HG03565 (cell line): ENCODE measurements at regions not wholly inside any gene's neighbourhood (a gene's known extent, or its start where the extent isn't known, plus 50 kb on each side); places are given as distances from the start of the nearest gene placed in this dataset.
"Not testable (repeated sequence)": the region's sequence is repeated elsewhere in the genome, so short reads cannot be mapped to it uniquely, and the experiment has no call there.

Experiments
- ATAC-seq: cut with Tn5 transposase; IDR thresholded peaks from one replicate; pipeline ENCODE4 v1.9.1; 2021; ENCODE audit warnings: mild to moderate bottlenecking, moderate library complexity; ENCODE audit not compliant: unreplicated experiment

- no peak for ATAC-seq
Observed at GRCh38 chr11:110347660-110348059, 51.2 kb upstream of the RDX start.

GRCh38 chr11:110349138-110349996 lies 53.0 kb upstream of the RDX start:
- peak; percentile 79 for ATAC-seq

- not testable (repeated sequence) for ATAC-seq
Observed at GRCh38 chr11:110349997-110350383, 53.6 kb upstream of the RDX start.

DNA sequence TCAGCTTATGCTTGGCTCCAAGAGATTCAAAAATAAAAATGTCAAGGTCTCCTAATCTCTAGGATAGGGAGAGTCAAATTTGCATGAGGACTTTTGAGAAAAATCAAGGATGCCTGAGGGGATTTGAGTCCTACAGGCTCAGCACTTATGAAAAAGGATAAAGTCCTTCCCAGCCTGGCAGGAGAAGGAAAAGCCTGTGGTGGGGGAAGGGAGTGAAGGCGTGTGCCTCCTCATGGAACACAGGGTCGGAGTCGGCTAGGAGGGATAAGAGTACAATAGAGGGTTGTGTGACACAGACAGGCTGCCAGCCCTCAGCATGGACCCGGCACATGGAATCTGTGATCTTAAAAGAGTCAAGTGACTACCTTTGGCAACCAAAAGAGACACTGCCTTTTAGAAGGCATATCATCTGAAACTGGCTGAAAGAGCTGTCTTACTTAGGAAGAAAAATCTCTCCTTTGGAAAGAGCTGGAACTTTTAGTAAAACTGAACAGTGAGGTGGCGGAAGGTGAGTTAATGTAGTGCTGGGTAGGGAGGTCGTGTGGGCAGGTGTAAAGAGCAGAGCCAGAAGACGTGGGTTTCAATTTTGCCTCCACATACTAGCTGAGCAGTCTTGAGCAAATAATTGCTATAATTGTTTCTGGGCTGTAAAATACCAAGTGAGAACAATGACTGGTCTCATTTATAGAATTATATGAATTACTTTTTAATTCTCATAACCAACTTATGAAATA lies 58.8 kb upstream of the RDX start:
- ATAC-seq: no peak

DNA sequence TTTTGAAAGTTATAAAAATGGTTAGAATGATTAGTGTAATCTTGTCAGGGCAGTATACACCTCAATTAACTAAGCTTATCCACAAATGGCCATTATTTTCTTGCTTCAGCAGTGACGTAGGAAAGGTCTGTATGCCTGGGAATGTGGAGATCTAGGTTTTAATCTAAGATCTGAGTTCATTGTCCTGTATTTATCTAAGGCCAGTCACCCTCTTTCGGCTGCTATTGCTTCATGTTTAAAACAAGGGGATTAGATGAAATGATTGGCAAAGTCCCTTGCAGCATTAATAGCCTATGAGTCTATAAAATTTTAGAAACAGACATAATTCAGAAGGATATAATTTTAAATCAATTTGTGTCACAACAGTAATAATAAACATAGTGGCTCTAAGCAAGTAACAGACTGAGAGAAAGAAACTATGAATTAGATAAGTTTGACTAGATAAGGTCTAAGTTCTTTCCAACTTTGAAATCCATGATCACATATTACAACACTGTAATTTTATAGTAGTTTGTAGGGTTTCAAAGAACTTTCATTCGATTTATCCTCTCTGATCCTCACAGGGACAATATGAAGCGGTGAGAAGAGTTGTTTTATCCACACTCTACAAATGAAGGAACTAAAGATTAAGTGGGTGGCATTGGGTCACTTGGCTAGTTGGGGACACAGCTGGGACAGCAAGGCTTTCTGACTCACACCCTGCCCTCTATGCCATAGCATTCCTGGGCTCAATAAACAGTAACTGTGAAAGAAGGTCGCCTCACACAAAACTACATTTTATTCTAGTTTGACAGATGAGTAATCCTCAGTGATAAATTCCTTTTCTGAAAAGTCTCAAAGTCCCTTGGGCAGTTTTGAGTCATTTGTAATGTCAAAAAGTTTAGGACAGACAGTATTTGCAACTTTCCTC lies 60.6 kb upstream of the RDX start:
- no peak for ATAC-seq

- no peak for ATAC-seq
Observed at GRCh38 chr11:110358336-110358735, 61.9 kb upstream of the RDX start.

- not testable (repeated sequence) for ATAC-seq
Observed at GRCh38 chr11:110360781-110361408, 64.5 kb upstream of the RDX start.

- ATAC-seq: no peak
Observed at GRCh38 chr11:110362971-110363509, 66.6 kb upstream of the RDX start.

DNA sequence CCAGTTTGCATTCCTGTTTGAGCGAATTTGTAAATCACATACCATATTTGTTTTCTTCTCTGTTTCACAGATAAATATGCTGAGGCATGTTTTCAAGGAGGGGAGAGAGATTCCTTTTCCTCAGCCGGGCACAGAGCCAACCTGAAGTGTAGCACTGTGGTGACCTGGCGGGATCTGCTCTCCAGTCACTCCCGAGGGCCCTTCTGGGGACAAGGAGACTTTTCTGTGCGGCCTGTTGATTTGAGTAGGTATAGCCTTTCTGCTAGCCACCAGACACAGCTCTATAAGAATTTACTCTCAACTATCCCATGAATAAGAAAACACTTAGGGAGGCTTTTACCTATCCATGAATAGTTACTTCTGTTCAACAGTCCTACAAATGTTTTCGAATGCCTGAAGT lies 63.5 kb upstream of the FDX1 start:
- ATAC-seq: no peak

GRCh38 chr11:110367571-110367970 lies 62.2 kb upstream of the FDX1 start:
- no peak for ATAC-seq

- no peak for ATAC-seq
Observed at GRCh38 chr11:110371084-110371483, 58.7 kb upstream of the FDX1 start.

DNA sequence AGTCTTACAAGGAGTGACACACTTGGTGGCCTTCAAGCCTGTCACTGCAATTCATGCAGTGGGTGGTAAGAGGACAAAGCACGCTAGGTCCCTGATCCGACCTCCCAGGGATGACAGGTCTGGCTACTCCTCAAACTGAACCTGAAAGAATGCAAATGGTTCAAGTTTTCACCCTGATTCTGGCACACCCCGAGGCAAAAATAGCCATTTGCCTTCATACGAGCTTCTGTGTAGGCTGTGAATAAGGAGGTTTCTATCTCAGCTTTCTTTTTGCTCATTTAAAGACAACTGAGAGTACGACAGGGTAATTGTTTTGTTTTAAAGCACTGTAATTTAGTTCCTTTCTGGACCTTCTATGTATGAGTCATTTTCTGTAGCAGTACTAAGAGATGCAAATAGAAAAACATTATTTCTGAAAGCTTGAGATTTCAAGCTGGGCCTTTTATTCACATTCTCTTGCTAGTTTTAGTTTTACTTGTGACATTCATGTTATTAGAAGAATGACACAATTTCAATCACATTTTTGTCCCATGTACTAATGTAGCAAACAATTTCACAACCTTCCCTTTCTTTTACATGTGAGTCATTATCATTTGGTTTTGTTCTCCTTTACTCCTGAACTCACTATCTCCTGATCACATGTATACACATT lies 56.6 kb upstream of the FDX1 start:
- peak; percentile 89 for ATAC-seq

- ATAC-seq: no peak
Observed at GRCh38 chr11:110374921-110375320, 54.8 kb upstream of the FDX1 start.

DNA sequence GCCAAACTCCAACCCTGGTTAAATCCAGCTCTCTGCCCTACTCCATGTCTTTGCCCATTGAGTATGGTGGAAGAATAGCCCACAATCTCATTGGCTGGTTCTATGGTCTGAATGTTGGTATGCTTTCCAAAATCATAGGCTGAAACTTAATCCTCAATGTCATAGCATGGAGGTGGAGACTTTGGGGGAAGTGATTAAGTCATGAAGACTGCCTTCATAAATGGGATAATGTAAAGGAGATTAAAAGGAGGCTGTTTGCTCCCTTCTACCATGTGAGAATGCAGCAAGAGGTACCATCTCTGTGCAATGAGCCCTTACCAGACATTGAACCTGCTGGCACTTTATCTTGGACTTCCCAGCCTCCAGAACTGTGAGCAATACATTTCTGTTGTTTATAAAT lies 54.4 kb upstream of the FDX1 start:
- ATAC-seq: no peak

- no peak for ATAC-seq
Observed at GRCh38 chr11:110376021-110376420, 53.7 kb upstream of the FDX1 start.

DNA sequence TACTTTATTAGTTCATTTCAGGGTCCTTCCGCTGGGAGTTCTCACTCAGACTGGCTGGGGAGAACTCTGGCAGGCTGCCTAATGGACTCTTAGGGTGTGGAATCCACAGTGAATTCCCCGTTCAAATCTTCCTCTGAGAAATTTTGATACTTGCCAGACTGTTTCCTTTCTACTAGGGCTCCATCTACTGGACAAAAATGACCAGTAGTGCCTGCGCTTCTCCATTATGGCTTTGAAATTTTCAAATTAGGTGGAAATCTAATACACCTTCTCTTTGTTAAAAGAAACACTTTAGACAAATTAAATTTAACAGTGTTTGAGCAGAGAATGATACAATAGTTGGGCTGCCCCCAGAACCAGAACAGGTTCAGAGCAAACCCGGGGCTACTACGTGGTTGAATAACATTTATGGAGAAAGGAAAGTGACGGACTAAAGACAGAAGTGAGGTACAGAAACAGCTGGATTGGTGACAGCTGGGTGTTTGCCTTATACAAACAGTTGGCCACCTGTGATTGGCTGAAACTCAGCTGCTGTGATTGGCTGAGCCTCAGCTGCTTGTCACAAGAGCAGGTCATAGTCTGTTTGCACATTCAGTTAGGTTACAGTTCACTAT lies 52.9 kb upstream of the FDX1 start:
- ATAC-seq: no peak

GRCh38 chr11:110377434-110377833 lies 52.3 kb upstream of the FDX1 start:
- ATAC-seq: no peak

GRCh38 chr11:110379261-110379660 lies 50.5 kb upstream of the FDX1 start:
- ATAC-seq: no peak

DNA sequence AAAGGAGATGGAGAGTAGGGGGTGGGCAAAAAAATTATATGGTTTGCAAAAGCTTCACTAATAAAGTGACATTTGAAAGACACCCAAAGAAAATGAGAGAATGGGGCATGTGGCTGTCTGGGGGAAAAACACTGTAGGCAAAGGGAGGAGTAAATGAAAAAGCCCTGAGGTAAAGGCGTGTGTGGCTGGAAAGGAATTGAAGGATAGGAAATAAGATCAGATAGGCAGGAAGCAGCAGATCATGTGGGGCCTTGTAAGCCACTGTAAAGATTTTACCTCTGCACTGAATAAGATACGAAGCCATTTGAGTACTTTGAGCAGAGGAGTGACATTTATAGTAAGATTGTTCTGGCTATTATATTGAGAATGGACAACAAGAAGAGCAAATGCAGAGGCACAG lies 49.8 kb upstream of the FDX1 start:
- no peak for ATAC-seq
